Spinal cord (tissue), 9 donors: ENCODE measurements at regions not wholly inside any gene's neighbourhood (a gene's known extent, or its start where the extent isn't known, plus 50 kb on each side); places are given as distances from the start of the nearest gene placed in this dataset.
A peak's percentile ranks its signal among the peaks of the same experiment; 100 is the strongest.
"Not testable (repeated sequence)": the region's sequence is repeated elsewhere in the genome, so short reads cannot be mapped to it uniquely, and the experiment has no call there.

ENCODE experiments used
- DNase-seq, 6 donors: peaks; one replicate each; pipeline versions ENCODE4 v3.0.0 to v3.0.0-alpha.2; 2013 to 2015; ENCODE audit warnings: low spot score in 6 of 6, low read depth in 4 of 6
- H3K27ac ChIP-seq: one replicate; pipeline ENCODE4 v1.5.1; 2013; ENCODE audit warnings: low read depth, low read length, control low read depth
- H3K27me3 ChIP-seq: one replicate; pipeline ENCODE4 v1.6.1; 2013; ENCODE audit warnings: low read length; ENCODE audit not compliant: control insufficient read depth, insufficient read depth
- H3K36me3 ChIP-seq: one replicate; pipeline ENCODE4 v1.6.1; 2013; ENCODE audit warnings: low read length; ENCODE audit not compliant: control insufficient read depth, insufficient read depth
- H3K4me1 ChIP-seq: one replicate; pipeline ENCODE4 v1.6.1; 2013; ENCODE audit warnings: low read length; ENCODE audit not compliant: control insufficient read depth, insufficient read depth
- H3K4me3 ChIP-seq: one replicate; pipeline ENCODE4 v1.5.1; 2013; ENCODE audit warnings: low read depth, low read length, control low read depth
- H3K9me3 ChIP-seq: one replicate; pipeline ENCODE4 v1.6.1; 2013; ENCODE audit warnings: low read length; ENCODE audit not compliant: control insufficient read depth, insufficient read depth
- WGBS: methylation state at CpG from one replicate; pipeline ENCODE4 v1.1.5; 2013; ENCODE audit warnings: missing lambda C conversion rate; ENCODE audit not compliant: insufficient coverage; 5-methylcytosine and 5-hydroxymethylcytosine counted together
- donor health status: healthy.

- Histone ChIP-seq H3K9me3 (no peaks in the 10 kb centered on the region), H3K4me1 (no peaks in the 10 kb centered on the region), H3K27ac (no peak overlapping the region), H3K4me3 (no peak overlapping the region), H3K36me3 (no peaks in the 10 kb centered on the region), H3K27me3 (no peaks in the 10 kb centered on the region)
- no peak for DNase-seq
These were observed 455.9 kb downstream of the PLPP3 start for GRCh38 chr1:56123421-56123820.

- no peaks in the 10 kb centered on the region for H3K36me3 ChIP-seq
- DNase-seq = no peak
- H3K4me1 ChIP-seq = no peaks in the 10 kb centered on the region
- no peak overlapping the region for H3K27ac ChIP-seq
- H3K9me3 ChIP-seq = no peaks in the 10 kb centered on the region
- H3K4me3 ChIP-seq = no peak overlapping the region
- WGBS = no CpG with 5 or more reads among the region's 2 CpGs
- H3K27me3 ChIP-seq = no peaks in the 10 kb centered on the region
These were observed 459.3 kb downstream of the PLPP3 start for GRCh38 chr1:56120021-56120420.

- H3K9me3 ChIP-seq, H3K27me3 ChIP-seq, H3K36me3 ChIP-seq, H3K4me3 ChIP-seq, DNase-seq, H3K27ac ChIP-seq, H3K4me1 ChIP-seq: not testable (repeated sequence)
- 90% methylated on average over 2 of the region's 4 CpGs for WGBS
These were observed 460.7 kb downstream of the PLPP3 start for GRCh38 chr1:56118676-56119075.

- Histone ChIP-seq H3K36me3 (no peaks in the 10 kb centered on the region), H3K27ac (no peak overlapping the region), H3K9me3 (no peaks in the 10 kb centered on the region), H3K27me3 (no peaks in the 10 kb centered on the region), H3K4me3 (no peak overlapping the region), H3K4me1 (no peaks in the 10 kb centered on the region)
- WGBS = no CpG with 5 or more reads among the region's 3 CpGs
- DNase-seq = no peak
These were observed 463.7 kb downstream of the PLPP3 start for GRCh38 chr1:56115701-56116100.

- H3K4me1 ChIP-seq = no peaks in the 10 kb centered on the region
- no peaks in the 10 kb centered on the region for H3K27me3 ChIP-seq
- no peak overlapping the region for H3K4me3 ChIP-seq
- no peak for DNase-seq
- no peak overlapping the region for H3K27ac ChIP-seq
- no CpG with 5 or more reads among the region's 3 CpGs for WGBS
- H3K9me3 ChIP-seq = no peaks in the 10 kb centered on the region
- H3K36me3 ChIP-seq = no peaks in the 10 kb centered on the region
These were observed 465.7 kb downstream of the PLPP3 start for GRCh38 chr1:56113679-56114078.

- Histone ChIP-seq H3K9me3 (peaks cover 2% of the 10 kb centered on the region), H3K4me1 (no peaks in the 10 kb centered on the region), H3K36me3 (no peaks in the 10 kb centered on the region), H3K4me3 (no peak overlapping the region), H3K27ac (no peak overlapping the region), H3K27me3 (no peaks in the 10 kb centered on the region)
- no peak for DNase-seq
These were observed 472.1 kb downstream of the PLPP3 start for GRCh38 chr1:56107275-56107638.

GRCh38 chr1:56106531-56107274 lies 472.7 kb downstream of the PLPP3 start:
- DNase-seq = no peak
- Histone ChIP-seq H3K4me3 (no peak overlapping the region), H3K27ac (no peak overlapping the region), H3K36me3 (no peaks in the 10 kb centered on the region), H3K4me1 (no peaks in the 10 kb centered on the region), H3K27me3 (no peaks in the 10 kb centered on the region), H3K9me3 (peaks cover 2% of the 10 kb centered on the region)
- 83% methylated on average over 2 of the region's 2 CpGs for WGBS

- H3K4me3 ChIP-seq = no peak overlapping the region
- H3K9me3 ChIP-seq = peaks cover 2% of the 10 kb centered on the region
- WGBS = no CpG with 5 or more reads among the region's 3 CpGs
- no peaks in the 10 kb centered on the region for H3K4me1 ChIP-seq
- H3K36me3 ChIP-seq = no peaks in the 10 kb centered on the region
- no peak overlapping the region for H3K27ac ChIP-seq
- H3K27me3 ChIP-seq = no peaks in the 10 kb centered on the region
- no peak for DNase-seq
These were observed 474.0 kb downstream of the PLPP3 start for GRCh38 chr1:56105397-56105796.

- Histone ChIP-seq H3K9me3 (peaks cover under 1% of the 10 kb centered on the region), H3K36me3 (no peaks in the 10 kb centered on the region), H3K4me3 (no peak overlapping the region), H3K27ac (no peak overlapping the region), H3K27me3 (no peaks in the 10 kb centered on the region), H3K4me1 (no peaks in the 10 kb centered on the region)
- no CpG with 5 or more reads among the region's 1 CpG for WGBS
- no peak for DNase-seq
These were observed 479.5 kb downstream of the PLPP3 start for GRCh38 chr1:56099766-56100265.

- 100% methylated on average over 2 of the region's 2 CpGs for WGBS
- Histone ChIP-seq H3K4me3 (no peak overlapping the region), H3K4me1 (no peaks in the 10 kb centered on the region), H3K27ac (no peak overlapping the region), H3K9me3 (no peaks in the 10 kb centered on the region), H3K36me3 (no peaks in the 10 kb centered on the region), H3K27me3 (no peaks in the 10 kb centered on the region)
- peak in 1 of 6 donors; percentile 16 for DNase-seq
These were observed 480.4 kb downstream of the PLPP3 start for GRCh38 chr1:56098946-56099345.
